C4-2B (cell line): ENCODE measurements at regions not wholly inside any gene's neighbourhood (a gene's known extent, or its start where the extent isn't known, plus 50 kb on each side); places are given as distances from the start of the nearest gene placed in this dataset.

Source experiments
- CTCF ChIP-seq: fragments of 450-650 bp; conservative IDR thresholded peaks from 2 replicates; pipeline ENCODE4 v1.5.1; 2017; ENCODE audit warnings: mild to moderate bottlenecking
- ZFX ChIP-seq: fragments of 450-650 bp; IDR thresholded peaks from 2 replicates; pipeline ENCODE4 v1.6.1; 2017

GRCh38 chr6:141035312-141036200, 1097.2 kb upstream of the GJE1 start:
- TF ChIP-seq CTCF (no peak), ZFX (no peak)
